Immature natural killer cell (primary cell): ENCODE measurements at regions not wholly inside any gene's neighbourhood (a gene's known extent, or its start where the extent isn't known, plus 50 kb on each side); places are given as distances from the start of the nearest gene placed in this dataset.
"Not testable (repeated sequence)": the region's sequence is repeated elsewhere in the genome, so short reads cannot be mapped to it uniquely, and the experiment has no call there.

Experiments used
- DNase-seq, 3 donors: peaks; one replicate each; pipeline ENCODE4 v3.0.0; 2022; ENCODE audit warnings: mixed read lengths in 1 of 3
- H3K27ac Mint-ChIP-seq, 6 donors: one replicate each; pipeline ENCODE4 v1.8.0; 2020; ENCODE audit warnings: mixed read lengths in 6 of 6, mild to moderate bottlenecking in 5 of 6, inconsistent platforms in 4 of 6, moderate library complexity in 3 of 6
- H3K27me3 Mint-ChIP-seq, 3 donors: one replicate each; pipeline ENCODE4 v1.8.0; 2020 to 2021; ENCODE audit warnings: low read depth in 3 of 3, mild to moderate bottlenecking in 3 of 3, mixed read lengths in 3 of 3, moderate library complexity in 3 of 3, inconsistent platforms in 1 of 3
- H3K36me3 Mint-ChIP-seq, 3 donors: one replicate each; pipeline ENCODE4 v1.8.0; 2020; ENCODE audit warnings: mixed read lengths in 3 of 3, inconsistent platforms in 2 of 3, mild to moderate bottlenecking in 2 of 3
- H3K4me1 Mint-ChIP-seq, 2 donors: one replicate each; pipeline ENCODE4 v1.8.0; 2020; ENCODE audit warnings: inconsistent platforms in 2 of 2, mild to moderate bottlenecking in 2 of 2, mixed read lengths in 2 of 2, moderate library complexity in 1 of 2
- H3K4me3 Mint-ChIP-seq, 5 donors: one replicate each; pipeline ENCODE4 v1.8.0; 2020; ENCODE audit warnings: mild to moderate bottlenecking in 5 of 5, mixed read lengths in 5 of 5, inconsistent platforms in 3 of 5, moderate library complexity in 3 of 5
- H3K9me3 Mint-ChIP-seq, 6 donors: one replicate each; pipeline ENCODE4 v1.8.0; 2020; ENCODE audit warnings: mild to moderate bottlenecking in 6 of 6, mixed read lengths in 6 of 6, inconsistent platforms in 4 of 6, moderate library complexity in 3 of 6

DNA sequence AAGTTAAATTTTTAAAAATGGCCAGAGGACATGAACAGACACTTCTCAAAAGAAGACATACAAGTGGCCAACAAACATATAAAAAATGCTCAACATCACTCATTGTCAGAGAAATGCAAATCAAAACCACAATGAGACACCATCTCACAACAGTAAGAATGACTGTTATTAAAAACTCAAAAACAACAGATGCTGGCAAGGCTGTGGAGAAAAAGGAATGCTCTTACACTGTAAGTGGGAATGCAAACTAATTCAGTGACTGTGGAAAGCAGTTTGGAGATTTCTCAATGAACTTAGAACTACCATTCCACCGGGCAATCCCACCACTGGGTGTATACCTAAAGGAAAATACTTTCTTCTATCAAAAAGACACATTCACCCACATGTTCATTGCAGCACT is 168.5 kb upstream of the PIK3R1 start:
- H3K27me3 Mint-ChIP-seq: peaks cover under 1 to 8% (median 4%) of the 10 kb centered on the region in 3 donors
- no peak overlapping the region for H3K4me3 Mint-ChIP-seq
- no peak overlapping the region for H3K27ac Mint-ChIP-seq
- peaks cover 2 to 6% of the 10 kb centered on the region in 2 donors for H3K4me1 Mint-ChIP-seq
- no peak for DNase-seq
- H3K9me3 Mint-ChIP-seq: peaks cover 0 to 5% (median 0%) of the 10 kb centered on the region in 6 donors
- H3K36me3 Mint-ChIP-seq: peaks cover 0 to 3% (median 0%) of the 10 kb centered on the region in 3 donors

DNA sequence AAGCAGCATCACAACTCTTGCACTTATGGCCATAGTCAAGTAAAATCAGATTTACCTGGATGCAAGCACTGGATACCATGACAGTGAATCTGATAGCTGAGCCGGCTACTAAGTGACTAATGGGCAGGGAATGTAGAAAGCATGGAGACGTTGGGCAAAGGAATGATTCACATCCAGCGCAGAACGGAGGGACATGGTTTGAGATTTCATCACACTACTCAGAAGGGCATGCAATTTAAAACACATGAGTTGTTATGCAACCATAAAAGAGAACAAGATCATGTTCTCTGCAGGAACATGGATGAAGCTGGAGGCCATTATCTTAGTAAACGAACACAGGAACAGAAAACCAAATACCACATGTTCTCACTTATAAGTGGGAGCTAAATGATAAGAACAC is 169.1 kb upstream of the PIK3R1 start:
- H3K27me3 Mint-ChIP-seq: peaks cover 0 to 8% (median 3%) of the 10 kb centered on the region in 3 donors
- H3K4me1 Mint-ChIP-seq: peaks cover 5 to 12% of the 10 kb centered on the region in 2 donors
- H3K4me3 Mint-ChIP-seq: no peak overlapping the region
- peaks cover 0 to 3% (median 0%) of the 10 kb centered on the region in 3 donors for H3K36me3 Mint-ChIP-seq
- no peak for DNase-seq
- H3K27ac Mint-ChIP-seq: no peak overlapping the region
- H3K9me3 Mint-ChIP-seq: peaks cover 0 to 3% (median 0%) of the 10 kb centered on the region in 6 donors

GRCh38 chr5:68041293-68041692 is 174.3 kb upstream of the PIK3R1 start:
- H3K9me3 Mint-ChIP-seq: no peaks in the 10 kb centered on the region
- H3K27ac Mint-ChIP-seq: no peak overlapping the region
- peaks cover 0 to 5% (median 2%) of the 10 kb centered on the region in 3 donors for H3K27me3 Mint-ChIP-seq
- peaks cover 9 to 22% of the 10 kb centered on the region in 2 donors for H3K4me1 Mint-ChIP-seq
- DNase-seq: peak; percentile 10 to 52 (median 40)
- H3K4me3 Mint-ChIP-seq: no peak overlapping the region
- H3K36me3 Mint-ChIP-seq: no peaks in the 10 kb centered on the region

- H3K27me3 Mint-ChIP-seq: peaks cover 2 to 5% (median 3%) of the 10 kb centered on the region in 3 donors
- no peaks in the 10 kb centered on the region for H3K9me3 Mint-ChIP-seq
- peak overlapping the region in 1 of 6 donors; percentile 17 for H3K27ac Mint-ChIP-seq
- peaks cover 6 to 17% of the 10 kb centered on the region in 2 donors for H3K4me1 Mint-ChIP-seq
- no peak for DNase-seq
- H3K36me3 Mint-ChIP-seq: no peaks in the 10 kb centered on the region
- no peak overlapping the region for H3K4me3 Mint-ChIP-seq
These were observed 178.0 kb upstream of the PIK3R1 start for GRCh38 chr5:68037546-68037945.

- no peaks in the 10 kb centered on the region for H3K9me3 Mint-ChIP-seq
- peaks cover 0 to 3% (median 3%) of the 10 kb centered on the region in 3 donors for H3K27me3 Mint-ChIP-seq
- H3K4me1 Mint-ChIP-seq: peaks cover 2 to 7% of the 10 kb centered on the region in 2 donors
- no peak overlapping the region for H3K27ac Mint-ChIP-seq
- H3K4me3 Mint-ChIP-seq: no peak overlapping the region
- DNase-seq: no peak
- no peaks in the 10 kb centered on the region for H3K36me3 Mint-ChIP-seq
These were observed 181.5 kb upstream of the PIK3R1 start for GRCh38 chr5:68033961-68034571.

- peaks cover 0 to 3% (median 0%) of the 10 kb centered on the region in 3 donors for H3K27me3 Mint-ChIP-seq
These were observed 182.5 kb upstream of the PIK3R1 start for GRCh38 chr5:68033029-68033428.

GRCh38 chr5:68032216-68032762 is 183.3 kb upstream of the PIK3R1 start:
- H3K36me3 Mint-ChIP-seq: no peaks in the 10 kb centered on the region
- H3K4me3 Mint-ChIP-seq: no peak overlapping the region
- H3K9me3 Mint-ChIP-seq: no peaks in the 10 kb centered on the region
- H3K27me3 Mint-ChIP-seq: peaks cover 0 to 3% (median 0%) of the 10 kb centered on the region in 3 donors
- H3K4me1 Mint-ChIP-seq: no peaks in the 10 kb centered on the region
- no peak for DNase-seq
- no peak overlapping the region for H3K27ac Mint-ChIP-seq

More at GRCh38 chr5:68033029-68033428, 182.5 kb upstream of the PIK3R1 start:
- Mint-ChIP-seq H3K27ac (no peak overlapping the region), H3K4me3 (no peak overlapping the region), H3K36me3 (no peaks in the 10 kb centered on the region), H3K9me3 (no peaks in the 10 kb centered on the region), H3K4me1 (peaks cover 2 to 7% of the 10 kb centered on the region in 2 donors)
- DNase-seq: no peak

DNA sequence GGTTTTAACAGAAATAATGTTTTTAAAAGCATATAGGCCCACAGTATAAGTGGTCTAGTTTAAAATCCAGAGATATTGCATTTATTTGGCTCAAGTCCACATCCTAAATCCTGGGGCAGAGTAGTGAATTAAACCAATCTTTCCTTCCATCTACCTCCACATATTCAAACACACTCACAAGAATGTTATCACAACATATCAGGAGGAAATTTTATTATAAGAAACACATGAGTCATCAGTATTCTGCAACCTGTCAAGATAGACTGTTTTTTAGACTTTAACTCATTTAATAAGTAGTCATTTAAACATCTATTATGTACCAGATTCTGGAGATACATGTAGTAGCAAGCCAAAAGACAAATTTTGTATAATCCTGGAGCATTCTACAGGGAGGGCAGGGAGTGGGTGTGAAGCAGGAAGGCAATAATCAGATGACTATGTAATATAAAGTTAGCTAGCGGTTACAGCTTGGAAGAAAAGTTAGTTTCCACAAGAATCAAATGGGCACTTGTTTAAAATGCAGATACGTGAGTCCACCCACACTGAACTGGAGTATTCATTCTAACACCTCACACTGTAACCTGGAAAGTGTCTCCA is 187.3 kb upstream of the PIK3R1 start:
- DNase-seq: no peak
- Mint-ChIP-seq H3K27me3 (no peaks in the 10 kb centered on the region), H3K4me3 (no peak overlapping the region), H3K36me3 (no peaks in the 10 kb centered on the region), H3K4me1 (no peaks in the 10 kb centered on the region), H3K27ac (no peak overlapping the region), H3K9me3 (no peaks in the 10 kb centered on the region)

DNA sequence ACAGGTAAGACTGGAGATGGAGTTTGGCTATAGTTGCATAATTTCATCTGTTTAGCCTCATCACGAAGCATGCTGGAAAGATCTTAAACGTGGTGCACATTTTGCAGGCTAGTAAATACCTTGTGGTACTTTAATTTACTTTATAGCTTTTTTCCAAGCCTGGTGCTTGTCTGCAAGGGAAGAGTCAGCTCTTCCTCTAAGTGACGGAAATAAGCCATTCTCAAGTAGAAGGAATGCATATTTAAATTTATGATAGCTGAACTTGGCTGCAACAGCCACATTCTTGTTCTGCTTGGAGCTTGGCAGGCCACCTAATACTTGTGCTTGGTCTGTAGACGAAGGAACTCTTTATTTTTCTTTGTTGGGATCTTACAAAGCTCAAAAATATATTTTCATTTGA is 188.0 kb upstream of the PIK3R1 start:
- H3K36me3 Mint-ChIP-seq: no peaks in the 10 kb centered on the region
- no peaks in the 10 kb centered on the region for H3K4me1 Mint-ChIP-seq
- no peaks in the 10 kb centered on the region for H3K9me3 Mint-ChIP-seq

DNA sequence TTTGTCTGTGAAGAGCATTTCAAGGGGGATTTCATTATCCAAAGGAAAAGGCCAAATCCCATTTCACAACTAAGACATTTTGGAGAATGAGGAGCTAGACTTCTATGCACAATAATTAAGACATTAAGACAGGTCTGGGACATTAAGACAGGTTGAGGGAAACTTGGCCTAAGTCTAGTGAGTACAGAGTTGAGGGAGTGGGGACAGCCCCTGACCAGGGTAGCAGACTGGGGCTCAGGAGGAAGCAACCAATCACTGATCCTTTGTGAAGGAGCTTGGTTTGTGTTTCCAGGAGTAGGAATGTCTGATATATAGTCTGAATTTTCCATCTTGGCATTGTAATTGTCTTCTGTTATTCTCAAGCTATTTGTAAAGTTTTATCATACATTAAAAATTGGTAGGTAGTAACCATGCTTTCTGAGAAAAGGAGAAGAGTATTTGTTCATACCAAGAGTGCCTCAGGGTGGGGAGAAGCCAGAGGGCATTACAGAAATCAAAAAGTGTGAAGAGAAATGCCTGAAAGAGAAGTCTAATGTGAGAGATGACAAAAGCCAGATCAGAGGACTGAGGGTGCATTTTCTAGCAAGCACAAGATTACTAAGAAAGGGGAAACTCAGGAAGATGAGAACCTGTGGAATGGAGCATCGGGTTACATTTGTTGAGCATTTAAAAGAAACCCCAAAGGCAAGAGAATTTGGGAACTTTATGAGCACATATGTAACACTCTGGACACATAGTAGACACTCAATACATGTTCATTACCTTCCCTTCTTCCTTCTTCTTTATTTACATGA is 189.3 kb upstream of the PIK3R1 start:
- no peak overlapping the region for H3K4me3 Mint-ChIP-seq
- no peak overlapping the region for H3K27ac Mint-ChIP-seq
- DNase-seq: no peak
- no peaks in the 10 kb centered on the region for H3K36me3 Mint-ChIP-seq
- H3K27me3 Mint-ChIP-seq: no peaks in the 10 kb centered on the region
- H3K9me3 Mint-ChIP-seq: no peaks in the 10 kb centered on the region
- no peaks in the 10 kb centered on the region for H3K4me1 Mint-ChIP-seq

More for the DNA sequence above, 188.0 kb upstream of the PIK3R1 start:
- Mint-ChIP-seq H3K4me3 (no peak overlapping the region), H3K27me3 (no peaks in the 10 kb centered on the region), H3K27ac (no peak overlapping the region)
- DNase-seq: no peak

- no peak for DNase-seq
- Mint-ChIP-seq H3K27ac (no peak overlapping the region), H3K4me1 (no peaks in the 10 kb centered on the region), H3K36me3 (no peaks in the 10 kb centered on the region), H3K4me3 (no peak overlapping the region), H3K9me3 (peaks cover 0 to 3% (median 0%) of the 10 kb centered on the region in 6 donors), H3K27me3 (no peaks in the 10 kb centered on the region)
These were observed 191.1 kb upstream of the PIK3R1 start for GRCh38 chr5:68024426-68024825.

DNA sequence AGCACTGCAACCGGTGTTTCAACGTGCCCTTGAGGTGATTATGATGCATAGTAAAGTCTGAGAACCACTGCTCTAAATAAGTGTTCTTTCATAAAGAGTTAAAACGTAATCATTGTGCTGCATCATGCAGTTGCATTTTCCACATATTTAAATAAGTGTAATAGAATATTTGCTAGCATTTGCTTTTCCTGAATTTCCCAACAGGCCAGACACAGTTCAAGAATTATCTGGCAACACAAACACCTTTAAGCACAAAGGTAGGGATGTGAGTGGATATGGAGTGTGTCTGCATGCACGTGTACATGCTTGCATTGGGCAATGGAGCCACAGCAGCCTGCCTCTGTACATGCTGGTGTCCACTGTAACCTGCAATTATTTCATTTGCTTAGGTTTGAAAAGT is 193.6 kb upstream of the PIK3R1 start:
- Mint-ChIP-seq H3K27ac (no peak overlapping the region), H3K36me3 (no peaks in the 10 kb centered on the region), H3K4me1 (no peaks in the 10 kb centered on the region), H3K4me3 (no peak overlapping the region), H3K9me3 (peaks cover 0 to 3% (median 0%) of the 10 kb centered on the region in 6 donors), H3K27me3 (no peaks in the 10 kb centered on the region)
- DNase-seq: no peak

DNA sequence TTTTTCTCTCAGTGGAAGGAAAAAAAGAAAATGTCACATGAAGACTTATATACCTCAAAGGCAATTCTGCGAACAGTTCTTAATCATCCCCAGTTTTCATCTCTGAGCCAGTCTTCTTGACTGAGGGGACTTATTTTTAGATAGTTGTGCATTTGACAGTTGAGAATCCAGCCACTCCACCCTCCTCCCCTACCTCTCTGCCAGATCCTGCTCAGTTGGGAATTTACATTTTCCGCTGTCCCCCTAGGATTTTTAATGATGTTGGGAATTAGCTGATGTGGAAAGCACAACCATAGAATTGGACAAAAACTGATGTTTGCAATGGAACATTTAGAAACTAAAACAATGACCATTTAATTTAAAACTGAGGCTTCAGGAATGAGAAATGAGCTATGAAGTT is 194.3 kb upstream of the PIK3R1 start:
- Mint-ChIP-seq H3K4me1 (no peaks in the 10 kb centered on the region), H3K36me3 (no peaks in the 10 kb centered on the region), H3K27ac (no peak overlapping the region), H3K27me3 (no peaks in the 10 kb centered on the region), H3K4me3 (no peak overlapping the region), H3K9me3 (peaks cover 0 to 3% (median 0%) of the 10 kb centered on the region in 6 donors)
- no peak for DNase-seq

DNA sequence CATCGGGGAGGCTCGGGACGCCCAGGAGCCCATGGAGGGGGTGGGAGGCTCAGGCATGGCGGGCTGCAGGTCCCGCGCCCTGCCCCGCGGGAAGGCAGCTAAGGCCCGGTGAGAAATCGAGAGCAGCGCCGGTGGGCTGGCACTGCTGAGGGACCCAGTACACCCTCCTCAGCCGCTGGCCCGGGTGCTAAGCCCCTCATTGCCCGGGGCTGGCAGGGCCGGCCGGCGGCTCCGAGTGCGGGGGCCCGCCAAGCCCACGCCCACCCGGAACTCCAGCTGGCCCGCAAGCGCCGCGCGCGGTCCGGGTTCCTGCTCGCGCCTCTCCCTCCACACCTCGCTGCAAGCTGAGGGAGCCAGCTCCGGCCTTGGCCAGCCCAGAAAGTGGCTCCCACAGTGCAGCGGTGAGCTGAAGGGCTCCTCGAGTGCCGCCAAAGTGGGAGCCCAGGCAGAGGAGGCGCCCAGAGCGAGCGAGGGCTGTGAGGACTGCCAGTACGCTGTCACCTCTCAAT is 195.0 kb upstream of the PIK3R1 start:
- H3K4me3 Mint-ChIP-seq, H3K27me3 Mint-ChIP-seq, DNase-seq, H3K4me1 Mint-ChIP-seq, H3K9me3 Mint-ChIP-seq, H3K36me3 Mint-ChIP-seq, H3K27ac Mint-ChIP-seq: not testable (repeated sequence)
